GM18519 (cell line): ENCODE measurements at regions not wholly inside any gene's neighbourhood (a gene's known extent, or its start where the extent isn't known, plus 50 kb on each side); places are given as distances from the start of the nearest gene placed in this dataset.

Experiments
- ATAC-seq: cut with Tn5 transposase; IDR thresholded peaks from one replicate; pipeline ENCODE4 v1.9.1; 2021; ENCODE audit warnings: mild to moderate bottlenecking, moderate library complexity; ENCODE audit not compliant: unreplicated experiment, low FRiP score

- ATAC-seq, result no peak
These were observed 680.0 kb downstream of the SEMA5A start for GRCh38 chr5:8865686-8866374.

- ATAC-seq, result no peak
These were observed 677.6 kb downstream of the SEMA5A start for GRCh38 chr5:8868283-8868682.

GRCh38 chr5:8869932-8870331 lies 675.9 kb downstream of the SEMA5A start:
- no peak for ATAC-seq

- ATAC-seq, result no peak
These were observed 675.4 kb downstream of the SEMA5A start for GRCh38 chr5:8870349-8870958.

- ATAC-seq, result no peak
These were observed 674.9 kb downstream of the SEMA5A start for GRCh38 chr5:8870959-8871355.

- ATAC-seq, result no peak
These were observed 674.4 kb downstream of the SEMA5A start for GRCh38 chr5:8871446-8871845.

GRCh38 chr5:8875722-8876121 lies 670.2 kb downstream of the SEMA5A start:
- ATAC-seq, result no peak

- peak; percentile 97 for ATAC-seq
These were observed 666.6 kb downstream of the SEMA5A start for GRCh38 chr5:8879248-8879647.

- ATAC-seq, result no peak
These were observed 661.8 kb downstream of the SEMA5A start for GRCh38 chr5:8884029-8884428.

- no peak for ATAC-seq
These were observed 652.9 kb downstream of the SEMA5A start for GRCh38 chr5:8892926-8893325.

GRCh38 chr5:8894031-8894430 lies 651.8 kb downstream of the SEMA5A start:
- no peak for ATAC-seq

- no peak for ATAC-seq
These were observed 650.8 kb downstream of the SEMA5A start for GRCh38 chr5:8895062-8895461.

GRCh38 chr5:8895599-8895998 lies 650.3 kb downstream of the SEMA5A start:
- no peak for ATAC-seq

GRCh38 chr5:8897316-8897715 lies 648.6 kb downstream of the SEMA5A start:
- no peak for ATAC-seq

- no peak for ATAC-seq
These were observed 640.9 kb downstream of the SEMA5A start for GRCh38 chr5:8905021-8905420.

- ATAC-seq, result no peak
These were observed 639.4 kb downstream of the SEMA5A start for GRCh38 chr5:8906303-8906967.

GRCh38 chr5:8907168-8907868 lies 638.6 kb downstream of the SEMA5A start:
- ATAC-seq, result no peak

- ATAC-seq, result peak; percentile 77
These were observed 637.7 kb downstream of the SEMA5A start for GRCh38 chr5:8908055-8908683.

- no peak for ATAC-seq
These were observed 633.8 kb downstream of the SEMA5A start for GRCh38 chr5:8912106-8912505.

GRCh38 chr5:8913522-8913921 lies 632.4 kb downstream of the SEMA5A start:
- ATAC-seq, result no peak

GRCh38 chr5:8919096-8919495 lies 626.8 kb downstream of the SEMA5A start:
- no peak for ATAC-seq
